CD4-positive, alpha-beta T cell (primary cell): ENCODE measurements at regions not wholly inside any gene's neighbourhood (a gene's known extent, or its start where the extent isn't known, plus 50 kb on each side); places are given as distances from the start of the nearest gene placed in this dataset.

Experiments used
- ATAC-seq: fragments of 200-7000 bp; cut with Tn5 transposase; one replicate; pipeline ENCODE4 v1.10.0; 2022; ENCODE audit warnings: mild to moderate bottlenecking; ENCODE audit not compliant: poor library complexity
- CTCF ChIA-PET: fragments of 350-600 bp; sonication (Branson Sonifier 250); formaldehyde crosslinking; loops from one replicate; lab custom pipeline; 2021; ENCODE audit warnings: antibody characterized with exemption, inconsistent platforms; lab: Charles Lee
- POLR2A ChIA-PET: fragments of 350-600 bp; sonication (Branson Sonifier 250); formaldehyde crosslinking; loops from one replicate; lab custom pipeline; 2021; ENCODE audit warnings: antibody characterized with exemption, inconsistent platforms; lab: Charles Lee
- DNase-seq, 14 experiments: peaks; one replicate each; pipeline ENCODE4 v3.0.0-alpha.2; 2013 to 2020; ENCODE audit warnings: mixed read lengths in 2 of 14
- H3K27ac ChIP-seq, 2 donors: one replicate each; pipeline versions ENCODE4 v1.5.1 to v1.7.0; 2013; ENCODE audit warnings: low read length in 2 of 2, low read depth in 1 of 2, mild to moderate bottlenecking in 1 of 2
- H3K27me3 ChIP-seq, 2 experiments: 1 replicate in 1 of 2; 2 replicates in 1 of 2; pipeline versions ENCODE4 v1.6.1 to v1.7.0; 2013; ENCODE audit warnings: low read length in 2 of 2, control low read depth in 1 of 2, mild to moderate bottlenecking in 1 of 2, moderate library complexity in 1 of 2; ENCODE audit not compliant: insufficient read depth in 2 of 2, control insufficient read depth in 1 of 2
- H3K36me3 ChIP-seq: one replicate; pipeline ENCODE4 v1.6.1; 2013; ENCODE audit warnings: low read length, control low read depth; ENCODE audit not compliant: insufficient read depth
- H3K4me1 ChIP-seq: one replicate; pipeline ENCODE4 v1.6.1; 2013; ENCODE audit warnings: low read length, control low read depth; ENCODE audit not compliant: insufficient read depth
- H3K4me3 ChIP-seq: one replicate; pipeline ENCODE4 v1.5.1; 2013; ENCODE audit warnings: mild to moderate bottlenecking, low read length, moderate library complexity
- H3K9me3 ChIP-seq, 2 experiments: 1 replicate in 1 of 2; 2 replicates in 1 of 2; pipeline versions ENCODE4 v1.6.1 to v1.7.0; 2013; ENCODE audit warnings: low read length in 2 of 2, mild to moderate bottlenecking in 2 of 2, control low read depth in 1 of 2, moderate library complexity in 1 of 2; ENCODE audit not compliant: control insufficient read depth in 1 of 2, insufficient read depth in 1 of 2
- H3K27ac Mint-ChIP-seq: one replicate; pipeline ENCODE4 v1.8.0; 2020; ENCODE audit warnings: mixed read lengths
- H3K27me3 Mint-ChIP-seq: one replicate; pipeline ENCODE4 v1.8.0; 2021; ENCODE audit warnings: mixed read lengths
- H3K36me3 Mint-ChIP-seq: one replicate; pipeline ENCODE4 v1.8.0; 2021; ENCODE audit warnings: low read depth, mixed read lengths
- H3K4me1 Mint-ChIP-seq: one replicate; pipeline ENCODE4 v1.8.0; 2021; ENCODE audit warnings: low read depth, mixed read lengths
- H3K4me3 Mint-ChIP-seq: one replicate; pipeline ENCODE4 v1.8.0; 2020; ENCODE audit warnings: mild to moderate bottlenecking, mixed read lengths
- H3K9me3 Mint-ChIP-seq: one replicate; pipeline ENCODE4 v1.8.0; 2020; ENCODE audit warnings: mixed read lengths
- intact Hi-C, 2 experiments: fragments of 100-400 bp; cut with DNase I in 1 of 2; cut with micrococcal nuclease in 1 of 2; formaldehyde crosslinking; loops; one replicate each; pipeline versions ENCODE4 v1.15.1 to v1.9.0; 2023 to 2025; cut with DNase I, micrococcal nuclease
- TF ChIP-seq, protein P1 (sequence below): fragments of 200-600 bp; IDR thresholded peaks from one replicate; pipeline ENCODE4 v1.8.0; 2022; ENCODE audit warnings: antibody characterized with exemption, mild to moderate bottlenecking

DNA sequence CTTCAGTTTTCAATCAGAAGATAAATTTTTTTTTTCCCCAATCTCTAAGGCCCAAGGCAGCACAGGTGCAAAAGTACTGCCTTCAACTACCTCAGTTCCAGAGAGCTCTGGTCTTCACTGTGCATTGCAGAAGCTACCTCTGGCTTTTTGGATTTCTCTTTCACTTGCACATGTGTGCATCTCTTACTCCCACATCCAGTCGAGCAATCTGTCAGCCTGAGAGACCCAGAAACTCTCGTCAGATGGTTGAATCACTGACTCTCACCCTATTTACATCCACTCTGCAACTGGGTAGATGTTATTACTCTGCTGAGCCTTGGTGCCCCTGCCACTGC, 813.8 kb downstream of the NR2F2 start:
- POLR2A ChIA-PET: no interaction called here
- intact Hi-C loops: no loop called here
- Histone ChIP-seq H3K4me1 (no peaks in the 10 kb centered on the region), H3K27ac (no peak overlapping the region), H3K27me3 (no peaks in the 10 kb centered on the region), H3K9me3 (peaks cover 0 to 9% of the 10 kb centered on the region in 2 experiments), H3K4me3 (no peak overlapping the region), H3K36me3 (no peaks in the 10 kb centered on the region)
- no peaks in the 10 kb centered on the region for H3K36me3 Mint-ChIP-seq
- TF ChIP-seq, protein P1, sequence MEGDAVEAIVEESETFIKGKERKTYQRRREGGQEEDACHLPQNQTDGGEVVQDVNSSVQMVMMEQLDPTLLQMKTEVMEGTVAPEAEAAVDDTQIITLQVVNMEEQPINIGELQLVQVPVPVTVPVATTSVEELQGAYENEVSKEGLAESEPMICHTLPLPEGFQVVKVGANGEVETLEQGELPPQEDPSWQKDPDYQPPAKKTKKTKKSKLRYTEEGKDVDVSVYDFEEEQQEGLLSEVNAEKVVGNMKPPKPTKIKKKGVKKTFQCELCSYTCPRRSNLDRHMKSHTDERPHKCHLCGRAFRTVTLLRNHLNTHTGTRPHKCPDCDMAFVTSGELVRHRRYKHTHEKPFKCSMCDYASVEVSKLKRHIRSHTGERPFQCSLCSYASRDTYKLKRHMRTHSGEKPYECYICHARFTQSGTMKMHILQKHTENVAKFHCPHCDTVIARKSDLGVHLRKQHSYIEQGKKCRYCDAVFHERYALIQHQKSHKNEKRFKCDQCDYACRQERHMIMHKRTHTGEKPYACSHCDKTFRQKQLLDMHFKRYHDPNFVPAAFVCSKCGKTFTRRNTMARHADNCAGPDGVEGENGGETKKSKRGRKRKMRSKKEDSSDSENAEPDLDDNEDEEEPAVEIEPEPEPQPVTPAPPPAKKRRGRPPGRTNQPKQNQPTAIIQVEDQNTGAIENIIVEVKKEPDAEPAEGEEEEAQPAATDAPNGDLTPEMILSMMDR: no peak
- no peaks in the 10 kb centered on the region for H3K4me1 Mint-ChIP-seq
- DNase-seq: no peak
- no peaks in the 10 kb centered on the region for H3K27me3 Mint-ChIP-seq
- H3K9me3 Mint-ChIP-seq: peaks cover 1% of the 10 kb centered on the region
- CTCF ChIA-PET: no interaction called here
- H3K4me3 Mint-ChIP-seq: no peak overlapping the region
- H3K27ac Mint-ChIP-seq: no peak overlapping the region
- no peak for ATAC-seq

DNA sequence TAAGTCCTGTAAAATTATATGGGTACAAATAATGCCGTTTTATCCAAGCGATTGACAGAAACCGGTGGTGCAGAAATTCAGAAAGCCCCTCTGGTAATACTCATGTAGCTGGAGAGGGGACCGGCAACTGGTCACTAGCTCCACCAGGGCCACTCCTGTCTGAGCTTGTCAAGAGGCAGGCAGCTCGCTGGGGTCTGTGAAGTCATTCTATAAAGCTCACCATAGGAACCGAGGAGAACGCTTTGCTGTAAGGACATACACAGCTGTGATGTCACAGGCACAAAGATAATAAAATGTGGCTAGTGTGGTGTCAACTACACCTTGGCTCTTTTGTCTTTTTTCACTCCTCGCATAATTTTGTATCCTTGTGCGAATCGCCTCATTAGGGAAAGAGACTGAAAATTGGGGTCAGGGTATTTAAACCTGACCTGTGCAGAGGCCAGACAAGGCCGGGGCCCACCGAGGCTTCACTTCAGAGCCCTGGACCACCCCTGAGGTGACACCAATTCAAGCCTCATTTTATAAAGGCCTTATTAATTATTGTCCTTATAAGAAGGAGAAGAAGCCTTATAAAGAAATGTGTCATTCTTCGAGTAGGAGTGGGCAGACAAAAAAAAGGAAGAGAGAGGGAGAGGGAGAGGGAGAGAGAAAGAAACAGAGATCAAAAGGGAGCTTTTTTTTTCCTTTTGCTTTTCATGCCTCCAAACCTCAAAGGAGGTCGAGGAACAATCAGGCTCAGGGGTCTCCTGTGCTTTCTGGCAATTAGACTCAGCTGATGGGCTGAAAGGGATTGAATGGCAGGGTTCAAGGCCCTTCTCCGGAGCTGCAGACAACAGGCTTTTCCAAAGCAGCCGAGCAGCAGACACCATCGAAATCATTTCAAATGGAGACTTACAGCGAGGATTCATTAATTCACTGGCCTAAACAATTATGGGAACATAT, 813.3 kb upstream of the ARRDC4 start:
- H3K27me3 Mint-ChIP-seq: no peaks in the 10 kb centered on the region
- ChIA-PET POLR2A (no interaction called here), CTCF (no interaction called here)
- no peak overlapping the region for H3K4me3 ChIP-seq
- no peaks in the 10 kb centered on the region for H3K36me3 ChIP-seq
- no peak overlapping the region for H3K27ac ChIP-seq
- DNase-seq (no peak), ATAC-seq (no peak)
- no peaks in the 10 kb centered on the region for H3K27me3 ChIP-seq
- TF ChIP-seq, protein P1: no peak
- intact Hi-C loops: no loop called here
- no peaks in the 10 kb centered on the region for H3K4me1 Mint-ChIP-seq
- H3K27ac Mint-ChIP-seq: no peak overlapping the region
- no peak overlapping the region for H3K4me3 Mint-ChIP-seq
- no peaks in the 10 kb centered on the region for H3K4me1 ChIP-seq
- peaks cover 0 to 9% of the 10 kb centered on the region in 2 experiments for H3K9me3 ChIP-seq
- no peaks in the 10 kb centered on the region for H3K36me3 Mint-ChIP-seq
- peaks cover 5% of the 10 kb centered on the region for H3K9me3 Mint-ChIP-seq

GRCh38 chr15:97153356-97153965, 807.0 kb upstream of the ARRDC4 start:
- intact Hi-C loops: no loop called here
- Histone ChIP-seq H3K27me3 (no peaks in the 10 kb centered on the region), H3K4me3 (no peak overlapping the region), H3K9me3 (no peaks in the 10 kb centered on the region), H3K4me1 (no peaks in the 10 kb centered on the region), H3K27ac (no peak overlapping the region), H3K36me3 (no peaks in the 10 kb centered on the region)
- ATAC-seq: no peak
- H3K27ac Mint-ChIP-seq: no peak overlapping the region
- H3K4me1 Mint-ChIP-seq: no peaks in the 10 kb centered on the region
- peaks cover 5% of the 10 kb centered on the region for H3K9me3 Mint-ChIP-seq
- H3K36me3 Mint-ChIP-seq: no peaks in the 10 kb centered on the region
- DNase-seq: no peak
- H3K27me3 Mint-ChIP-seq: no peaks in the 10 kb centered on the region
- ChIA-PET POLR2A (no interaction called here), CTCF (no interaction called here)
- no peak overlapping the region for H3K4me3 Mint-ChIP-seq
- TF ChIP-seq, protein P1: no peak
